GM23338 (cell line): ENCODE measurements at regions not wholly inside any gene's neighbourhood (a gene's known extent, or its start where the extent isn't known, plus 50 kb on each side); places are given as distances from the start of the nearest gene placed in this dataset.

Source experiments
- ATAC-seq: fragments of 200-7000 bp; cut with Tn5 transposase; 3 replicates; pipeline ENCODE4 v1.9.1; 2020
- DNase-seq: peaks from one replicate; pipeline ENCODE4 v3.0.0-alpha.2; 2015; ENCODE audit warnings: low spot score
- H2AFZ ChIP-seq: fragments of 200-600 bp; sonication (generic); 2 replicates; pipeline ENCODE4 v1.8.0; 2016; ENCODE audit warnings: antibody characterized with exemption, mild to moderate bottlenecking, moderate library complexity
- H3F3A ChIP-seq: fragments of 200-600 bp; sonication (generic); replicated peaks from 2 replicates; pipeline ENCODE4 v1.8.0; 2017; ENCODE audit warnings: antibody characterized with exemption, mixed run types, low read depth
- H3K27ac ChIP-seq: fragments of 200-600 bp; sonication (generic); 2 replicates; pipeline ENCODE4 v1.6.1; 2016; ENCODE audit warnings: low read depth
- H3K27me3 ChIP-seq: fragments of 200-600 bp; sonication (generic); 2 replicates; pipeline ENCODE4 v1.8.0; 2016; ENCODE audit warnings: mild to moderate bottlenecking, mixed run types, moderate library complexity; ENCODE audit not compliant: insufficient read depth
- H3K36me3 ChIP-seq: fragments of 200-600 bp; sonication (generic); 2 replicates; pipeline ENCODE4 v1.8.0; 2016; ENCODE audit warnings: mild to moderate bottlenecking; ENCODE audit not compliant: insufficient read depth
- H3K4me1 ChIP-seq: fragments of 200-600 bp; sonication (generic); 2 replicates; pipeline ENCODE4 v1.8.0; 2016; ENCODE audit warnings: mild to moderate bottlenecking, moderate library complexity; ENCODE audit not compliant: insufficient read depth
- H3K4me2 ChIP-seq: fragments of 200-600 bp; sonication (generic); 2 replicates; pipeline ENCODE4 v1.7.1; 2017; ENCODE audit warnings: mixed run types
- H3K4me3 ChIP-seq: fragments of 200-600 bp; sonication (generic); 2 replicates; pipeline ENCODE4 v1.6.1; 2016; ENCODE audit warnings: mixed run types
- H3K79me2 ChIP-seq: fragments of 200-600 bp; sonication (generic); replicated peaks from 2 replicates; pipeline ENCODE4 v1.8.0; 2017; ENCODE audit warnings: mild to moderate bottlenecking; ENCODE audit not compliant: insufficient read depth
- H3K9me2 ChIP-seq: fragments of 200-600 bp; sonication (generic); 2 replicates; pipeline ENCODE4 v1.8.0; 2017; ENCODE audit not compliant: insufficient read depth
- H4K20me1 ChIP-seq: fragments of 200-600 bp; sonication (generic); replicated peaks from 2 replicates; pipeline ENCODE4 v1.8.0; 2017; ENCODE audit warnings: mild to moderate bottlenecking; ENCODE audit not compliant: insufficient read depth
- H3K27ac Mint-ChIP-seq: 2 replicates; pipeline ENCODE4 v1.8.0; 2020; ENCODE audit warnings: inconsistent platforms, mild to moderate bottlenecking, moderate library complexity, mixed read lengths
- H3K27me3 Mint-ChIP-seq: 3 replicates; pipeline ENCODE4 v1.8.0; 2022; ENCODE audit warnings: low read depth, mild to moderate bottlenecking, moderate library complexity, mixed read lengths, inconsistent platforms; ENCODE audit not compliant: insufficient read depth, poor library complexity
- H3K36me3 Mint-ChIP-seq: 3 replicates; pipeline ENCODE4 v1.8.0; 2021; ENCODE audit warnings: low read depth, mild to moderate bottlenecking, inconsistent platforms, moderate library complexity, mixed read lengths
- H3K4me1 Mint-ChIP-seq: 3 replicates; pipeline ENCODE4 v1.8.0; 2020; ENCODE audit warnings: mild to moderate bottlenecking, inconsistent platforms, mixed read lengths
- H3K4me3 Mint-ChIP-seq: 3 replicates; pipeline ENCODE4 v1.8.0; 2021; ENCODE audit warnings: moderate library complexity, mild to moderate bottlenecking, inconsistent platforms, mixed read lengths
- H3K9me3 Mint-ChIP-seq: 3 replicates; pipeline ENCODE4 v1.8.0; 2020; ENCODE audit warnings: moderate library complexity, mild to moderate bottlenecking, inconsistent platforms, mixed read lengths
- CREB1 ChIP-seq: fragments of 250-450 bp; sonication (Bioruptor Pico); IDR thresholded peaks from 2 replicates; pipeline ENCODE4 v1.5.0; 2020; ENCODE audit warnings: low read depth, mild to moderate bottlenecking, moderate library complexity
- EZH2 ChIP-seq: fragments of 200-600 bp; sonication (generic); IDR thresholded peaks from one replicate; pipeline ENCODE4 v1.8.0; 2017; ENCODE audit warnings: antibody characterized with exemption, mild to moderate bottlenecking, low read depth; ENCODE audit not compliant: unreplicated experiment
- EZH2phosphoT487 ChIP-seq: fragments of 200-600 bp; sonication (generic); IDR thresholded peaks from one replicate; pipeline ENCODE4 v1.8.1; 2018; ENCODE audit warnings: antibody characterized with exemption; ENCODE audit not compliant: unreplicated experiment
- JUNB ChIP-seq: IDR thresholded peaks from one replicate; pipeline ENCODE4 v1.6.1; 2016; ENCODE audit warnings: antibody characterized with exemption; ENCODE audit not compliant: unreplicated experiment
- NANOG ChIP-seq: IDR thresholded peaks from 2 replicates; pipeline ENCODE4 v1.6.1; 2016; ENCODE audit warnings: antibody characterized with exemption, borderline replicate concordance
- POLR2AphosphoS5 ChIP-seq: IDR thresholded peaks from 2 replicates; pipeline ENCODE4 v1.6.1; 2016; ENCODE audit warnings: antibody characterized with exemption, low read depth
- STAT1 ChIP-seq: IDR thresholded peaks from one replicate; pipeline ENCODE4 v1.6.1; 2016; ENCODE audit warnings: antibody characterized with exemption; ENCODE audit not compliant: unreplicated experiment
- ZNF114 ChIP-seq: fragments of 250-450 bp; sonication (Bioruptor Pico); IDR thresholded peaks from 2 replicates; pipeline ENCODE4 v1.5.0; 2020; ENCODE audit warnings: mild to moderate bottlenecking, moderate library complexity
- ZNF331 ChIP-seq: fragments of 250-450 bp; sonication (Bioruptor Pico); IDR thresholded peaks from 2 replicates; pipeline ENCODE4 v1.5.0; 2020; ENCODE audit warnings: low read depth, mild to moderate bottlenecking, moderate library complexity
- TF ChIP-seq, protein P1 (sequence below): IDR thresholded peaks from one replicate; pipeline ENCODE4 v1.6.1; 2018; ENCODE audit warnings: antibody characterized with exemption; ENCODE audit not compliant: unreplicated experiment
- TF ChIP-seq, protein P2 (sequence below): IDR thresholded peaks from 2 replicates; pipeline ENCODE4 v1.6.1; 2016; ENCODE audit warnings: antibody characterized with exemption
- TF ChIP-seq, protein P3 (sequence below), 2 experiments: fragments of 200-600 bp in 1 of 2; sonication (generic) in 1 of 2; conservative IDR thresholded peaks; 2 replicates each; pipeline versions ENCODE4 v1.5.1 to v1.6.1; 2016 to 2017; ENCODE audit warnings: antibody characterized with exemption in 2 of 2, low read depth in 2 of 2, mild to moderate bottlenecking in 2 of 2, moderate library complexity in 1 of 2
- TF ChIP-seq, protein P4 (sequence below): fragments of 250-450 bp; sonication (Bioruptor Pico); IDR thresholded peaks from 2 replicates; pipeline ENCODE4 v1.5.0; 2020; ENCODE audit warnings: mild to moderate bottlenecking, moderate library complexity

DNA sequence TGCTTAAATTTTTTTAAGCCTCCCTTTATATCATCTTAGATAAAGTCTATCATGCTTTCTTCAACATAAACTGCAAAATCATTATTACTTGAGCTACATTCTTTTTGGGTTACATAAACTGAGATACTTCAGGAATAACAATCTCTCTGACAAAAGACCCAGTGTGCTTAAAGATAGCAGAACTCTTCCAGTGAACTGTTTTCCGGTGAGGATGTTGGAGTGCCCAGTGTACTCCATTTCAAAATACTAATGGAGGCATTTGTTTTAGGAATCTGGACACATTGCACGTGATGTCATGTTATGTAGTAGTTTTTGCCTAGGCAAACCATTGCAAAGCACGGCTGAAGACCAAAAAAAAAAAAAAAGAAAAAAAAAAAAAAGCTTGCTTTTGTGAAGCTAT lies 388.2 kb upstream of the CELF2 start:
- Mint-ChIP-seq H3K9me3 (no peaks in the 10 kb centered on the region), H3K27ac (no peak overlapping the region), H3K4me3 (no peak overlapping the region), H3K4me1 (no peaks in the 10 kb centered on the region), H3K27me3 (no peaks in the 10 kb centered on the region), H3K36me3 (no peaks in the 10 kb centered on the region)
- Histone ChIP-seq H3K4me1 (no peaks in the 10 kb centered on the region), H3K27ac (no peak overlapping the region), H4K20me1 (no peaks in the 10 kb centered on the region), H3K4me2 (no peak overlapping the region), H2AFZ (no peak overlapping the region; the same call in 1 of the 2 replicates), H3K4me3 (no peak overlapping the region), H3K9me2 (peaks cover 4% of the 10 kb centered on the region; the same call in 1 of the 2 replicates), H3K27me3 (no peaks in the 10 kb centered on the region), H3F3A (no peaks in the 10 kb centered on the region), H3K36me3 (no peaks in the 10 kb centered on the region), H3K79me2 (no peaks in the 10 kb centered on the region)
- no peak for TF ChIP-seq NANOG
- TF ChIP-seq JUNB: no peak
- TF ChIP-seq ZNF114 (CRISPR knock-in tag): no peak
- no peak for TF ChIP-seq CREB1 (CRISPR knock-in tag)
- no peak for TF ChIP-seq ZNF331 (CRISPR knock-in tag)
- TF ChIP-seq, protein P1, sequence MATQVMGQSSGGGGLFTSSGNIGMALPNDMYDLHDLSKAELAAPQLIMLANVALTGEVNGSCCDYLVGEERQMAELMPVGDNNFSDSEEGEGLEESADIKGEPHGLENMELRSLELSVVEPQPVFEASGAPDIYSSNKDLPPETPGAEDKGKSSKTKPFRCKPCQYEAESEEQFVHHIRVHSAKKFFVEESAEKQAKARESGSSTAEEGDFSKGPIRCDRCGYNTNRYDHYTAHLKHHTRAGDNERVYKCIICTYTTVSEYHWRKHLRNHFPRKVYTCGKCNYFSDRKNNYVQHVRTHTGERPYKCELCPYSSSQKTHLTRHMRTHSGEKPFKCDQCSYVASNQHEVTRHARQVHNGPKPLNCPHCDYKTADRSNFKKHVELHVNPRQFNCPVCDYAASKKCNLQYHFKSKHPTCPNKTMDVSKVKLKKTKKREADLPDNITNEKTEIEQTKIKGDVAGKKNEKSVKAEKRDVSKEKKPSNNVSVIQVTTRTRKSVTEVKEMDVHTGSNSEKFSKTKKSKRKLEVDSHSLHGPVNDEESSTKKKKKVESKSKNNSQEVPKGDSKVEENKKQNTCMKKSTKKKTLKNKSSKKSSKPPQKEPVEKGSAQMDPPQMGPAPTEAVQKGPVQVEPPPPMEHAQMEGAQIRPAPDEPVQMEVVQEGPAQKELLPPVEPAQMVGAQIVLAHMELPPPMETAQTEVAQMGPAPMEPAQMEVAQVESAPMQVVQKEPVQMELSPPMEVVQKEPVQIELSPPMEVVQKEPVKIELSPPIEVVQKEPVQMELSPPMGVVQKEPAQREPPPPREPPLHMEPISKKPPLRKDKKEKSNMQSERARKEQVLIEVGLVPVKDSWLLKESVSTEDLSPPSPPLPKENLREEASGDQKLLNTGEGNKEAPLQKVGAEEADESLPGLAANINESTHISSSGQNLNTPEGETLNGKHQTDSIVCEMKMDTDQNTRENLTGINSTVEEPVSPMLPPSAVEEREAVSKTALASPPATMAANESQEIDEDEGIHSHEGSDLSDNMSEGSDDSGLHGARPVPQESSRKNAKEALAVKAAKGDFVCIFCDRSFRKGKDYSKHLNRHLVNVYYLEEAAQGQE: no peak
- no peak for TF ChIP-seq STAT1
- TF ChIP-seq, protein P2, sequence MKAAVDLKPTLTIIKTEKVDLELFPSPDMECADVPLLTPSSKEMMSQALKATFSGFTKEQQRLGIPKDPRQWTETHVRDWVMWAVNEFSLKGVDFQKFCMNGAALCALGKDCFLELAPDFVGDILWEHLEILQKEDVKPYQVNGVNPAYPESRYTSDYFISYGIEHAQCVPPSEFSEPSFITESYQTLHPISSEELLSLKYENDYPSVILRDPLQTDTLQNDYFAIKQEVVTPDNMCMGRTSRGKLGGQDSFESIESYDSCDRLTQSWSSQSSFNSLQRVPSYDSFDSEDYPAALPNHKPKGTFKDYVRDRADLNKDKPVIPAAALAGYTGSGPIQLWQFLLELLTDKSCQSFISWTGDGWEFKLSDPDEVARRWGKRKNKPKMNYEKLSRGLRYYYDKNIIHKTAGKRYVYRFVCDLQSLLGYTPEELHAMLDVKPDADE: no peak
- TF ChIP-seq POLR2AphosphoS5: no peak
- no peak for TF ChIP-seq EZH2phosphoT487
- TF ChIP-seq, protein P3, sequence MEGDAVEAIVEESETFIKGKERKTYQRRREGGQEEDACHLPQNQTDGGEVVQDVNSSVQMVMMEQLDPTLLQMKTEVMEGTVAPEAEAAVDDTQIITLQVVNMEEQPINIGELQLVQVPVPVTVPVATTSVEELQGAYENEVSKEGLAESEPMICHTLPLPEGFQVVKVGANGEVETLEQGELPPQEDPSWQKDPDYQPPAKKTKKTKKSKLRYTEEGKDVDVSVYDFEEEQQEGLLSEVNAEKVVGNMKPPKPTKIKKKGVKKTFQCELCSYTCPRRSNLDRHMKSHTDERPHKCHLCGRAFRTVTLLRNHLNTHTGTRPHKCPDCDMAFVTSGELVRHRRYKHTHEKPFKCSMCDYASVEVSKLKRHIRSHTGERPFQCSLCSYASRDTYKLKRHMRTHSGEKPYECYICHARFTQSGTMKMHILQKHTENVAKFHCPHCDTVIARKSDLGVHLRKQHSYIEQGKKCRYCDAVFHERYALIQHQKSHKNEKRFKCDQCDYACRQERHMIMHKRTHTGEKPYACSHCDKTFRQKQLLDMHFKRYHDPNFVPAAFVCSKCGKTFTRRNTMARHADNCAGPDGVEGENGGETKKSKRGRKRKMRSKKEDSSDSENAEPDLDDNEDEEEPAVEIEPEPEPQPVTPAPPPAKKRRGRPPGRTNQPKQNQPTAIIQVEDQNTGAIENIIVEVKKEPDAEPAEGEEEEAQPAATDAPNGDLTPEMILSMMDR (conservative IDR thresholded peaks at IDR 0.05; ENCODE audit: low read depth in 2 of 2): no peak
- TF ChIP-seq EZH2: no peak
- TF ChIP-seq, protein P4, sequence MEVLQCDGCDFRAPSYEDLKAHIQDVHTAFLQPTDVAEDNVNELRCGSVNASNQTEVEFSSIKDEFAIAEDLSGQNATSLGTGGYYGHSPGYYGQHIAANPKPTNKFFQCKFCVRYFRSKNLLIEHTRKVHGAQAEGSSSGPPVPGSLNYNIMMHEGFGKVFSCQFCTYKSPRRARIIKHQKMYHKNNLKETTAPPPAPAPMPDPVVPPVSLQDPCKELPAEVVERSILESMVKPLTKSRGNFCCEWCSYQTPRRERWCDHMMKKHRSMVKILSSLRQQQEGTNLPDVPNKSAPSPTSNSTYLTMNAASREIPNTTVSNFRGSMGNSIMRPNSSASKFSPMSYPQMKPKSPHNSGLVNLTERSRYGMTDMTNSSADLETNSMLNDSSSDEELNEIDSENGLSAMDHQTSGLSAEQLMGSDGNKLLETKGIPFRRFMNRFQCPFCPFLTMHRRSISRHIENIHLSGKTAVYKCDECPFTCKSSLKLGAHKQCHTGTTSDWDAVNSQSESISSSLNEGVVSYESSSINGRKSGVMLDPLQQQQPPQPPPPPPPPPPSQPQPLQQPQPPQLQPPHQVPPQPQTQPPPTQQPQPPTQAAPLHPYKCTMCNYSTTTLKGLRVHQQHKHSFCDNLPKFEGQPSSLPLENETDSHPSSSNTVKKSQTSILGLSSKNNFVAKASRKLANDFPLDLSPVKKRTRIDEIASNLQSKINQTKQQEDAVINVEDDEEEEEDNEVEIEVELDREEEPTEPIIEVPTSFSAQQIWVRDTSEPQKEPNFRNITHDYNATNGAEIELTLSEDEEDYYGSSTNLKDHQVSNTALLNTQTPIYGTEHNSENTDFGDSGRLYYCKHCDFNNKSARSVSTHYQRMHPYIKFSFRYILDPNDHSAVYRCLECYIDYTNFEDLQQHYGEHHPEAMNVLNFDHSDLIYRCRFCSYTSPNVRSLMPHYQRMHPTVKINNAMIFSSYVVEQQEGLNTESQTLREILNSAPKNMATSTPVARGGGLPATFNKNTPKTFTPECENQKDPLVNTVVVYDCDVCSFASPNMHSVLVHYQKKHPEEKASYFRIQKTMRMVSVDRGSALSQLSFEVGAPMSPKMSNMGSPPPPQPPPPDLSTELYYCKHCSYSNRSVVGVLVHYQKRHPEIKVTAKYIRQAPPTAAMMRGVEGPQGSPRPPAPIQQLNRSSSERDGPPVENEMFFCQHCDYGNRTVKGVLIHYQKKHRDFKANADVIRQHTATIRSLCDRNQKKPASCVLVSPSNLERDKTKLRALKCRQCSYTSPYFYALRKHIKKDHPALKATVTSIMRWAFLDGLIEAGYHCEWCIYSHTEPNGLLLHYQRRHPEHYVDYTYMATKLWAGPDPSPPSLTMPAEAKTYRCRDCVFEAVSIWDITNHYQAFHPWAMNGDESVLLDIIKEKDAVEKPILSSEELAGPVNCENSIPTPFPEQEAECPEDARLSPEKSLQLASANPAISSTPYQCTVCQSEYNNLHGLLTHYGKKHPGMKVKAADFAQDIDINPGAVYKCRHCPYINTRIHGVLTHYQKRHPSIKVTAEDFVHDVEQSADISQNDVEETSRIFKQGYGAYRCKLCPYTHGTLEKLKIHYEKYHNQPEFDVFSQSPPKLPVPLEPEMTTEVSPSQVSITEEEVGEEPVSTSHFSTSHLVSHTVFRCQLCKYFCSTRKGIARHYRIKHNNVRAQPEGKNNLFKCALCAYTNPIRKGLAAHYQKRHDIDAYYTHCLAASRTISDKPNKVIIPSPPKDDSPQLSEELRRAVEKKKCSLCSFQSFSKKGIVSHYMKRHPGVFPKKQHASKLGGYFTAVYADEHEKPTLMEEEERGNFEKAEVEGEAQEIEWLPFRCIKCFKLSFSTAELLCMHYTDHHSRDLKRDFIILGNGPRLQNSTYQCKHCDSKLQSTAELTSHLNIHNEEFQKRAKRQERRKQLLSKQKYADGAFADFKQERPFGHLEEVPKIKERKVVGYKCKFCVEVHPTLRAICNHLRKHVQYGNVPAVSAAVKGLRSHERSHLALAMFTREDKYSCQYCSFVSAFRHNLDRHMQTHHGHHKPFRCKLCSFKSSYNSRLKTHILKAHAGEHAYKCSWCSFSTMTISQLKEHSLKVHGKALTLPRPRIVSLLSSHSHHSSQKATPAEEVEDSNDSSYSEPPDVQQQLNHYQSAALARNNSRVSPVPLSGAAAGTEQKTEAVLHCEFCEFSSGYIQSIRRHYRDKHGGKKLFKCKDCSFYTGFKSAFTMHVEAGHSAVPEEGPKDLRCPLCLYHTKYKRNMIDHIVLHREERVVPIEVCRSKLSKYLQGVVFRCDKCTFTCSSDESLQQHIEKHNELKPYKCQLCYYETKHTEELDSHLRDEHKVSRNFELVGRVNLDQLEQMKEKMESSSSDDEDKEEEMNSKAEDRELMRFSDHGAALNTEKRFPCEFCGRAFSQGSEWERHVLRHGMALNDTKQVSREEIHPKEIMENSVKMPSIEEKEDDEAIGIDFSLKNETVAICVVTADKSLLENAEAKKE: no peak
- no peak for ATAC-seq
- no peak for DNase-seq
